Omental fat pad (tissue), 3 donors: ENCODE measurements at regions not wholly inside any gene's neighbourhood (a gene's known extent, or its start where the extent isn't known, plus 50 kb on each side); places are given as distances from the start of the nearest gene placed in this dataset.

Experiments used
- ATAC-seq: fragments of 150-250 bp; one replicate; pipeline ENCODE4 v1.9.1; 2016; ENCODE audit warnings: mild to moderate bottlenecking, moderate library complexity; ENCODE audit not compliant: low FRiP score
- DNase-seq: peaks from one replicate; pipeline ENCODE4 v3.0.0-alpha.2; 2019; ENCODE audit warnings: low spot score
- CTCF ChIP-seq, 3 donors: fragments of 450-650 bp; IDR thresholded peaks; one replicate each; pipeline ENCODE4 v1.5.1; 2016 to 2017; ENCODE audit warnings: antibody characterized with exemption in 3 of 3, mild to moderate bottlenecking in 3 of 3, moderate library complexity in 2 of 3

- no peak for TF ChIP-seq CTCF (IDR thresholded peaks at IDR 0.05)
- ATAC-seq: no peak
- no peak for DNase-seq
These were observed 67.4 kb upstream of the EPCAM start for GRCh38 chr2:47301731-47302130.

- ATAC-seq (no peak), DNase-seq (no peak)
- TF ChIP-seq CTCF (IDR thresholded peaks at IDR 0.05): no peak
These were observed 67.9 kb upstream of the EPCAM start for GRCh38 chr2:47301277-47301618.

DNA sequence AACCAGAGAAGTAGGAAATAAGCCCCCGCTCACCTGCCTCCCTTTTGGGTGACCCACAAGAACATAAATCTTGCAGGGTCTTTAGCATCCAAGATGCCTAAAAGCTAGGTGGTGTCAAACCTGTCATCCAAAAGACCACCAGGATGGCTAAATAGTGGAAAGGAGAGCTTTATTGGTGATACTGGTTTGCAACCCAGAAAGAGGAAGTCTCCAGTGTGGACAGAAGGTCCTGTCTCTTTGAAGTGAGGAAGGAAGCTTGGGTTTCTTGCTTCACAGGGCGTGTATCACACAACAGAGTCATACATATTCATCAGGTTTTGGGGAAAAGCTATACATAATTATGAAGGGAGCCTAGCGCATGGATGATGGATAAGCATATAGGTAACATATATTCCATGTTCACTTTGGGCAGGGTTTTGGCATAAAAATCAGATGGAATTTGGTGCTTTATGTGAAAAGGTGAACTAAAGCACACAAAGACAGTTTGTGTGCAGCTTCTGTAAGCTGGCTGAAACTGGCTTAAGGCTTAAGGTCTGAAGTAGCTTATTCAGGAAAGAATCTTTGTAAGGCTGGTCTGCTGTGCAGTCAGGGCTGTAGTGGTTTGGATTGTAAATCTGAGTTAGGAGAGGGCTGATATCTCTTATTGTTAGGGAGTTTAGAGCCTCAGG is 68.4 kb upstream of the EPCAM start:
- DNase-seq (no peak), ATAC-seq (no peak)
- TF ChIP-seq CTCF (IDR thresholded peaks at IDR 0.05): no peak

DNA sequence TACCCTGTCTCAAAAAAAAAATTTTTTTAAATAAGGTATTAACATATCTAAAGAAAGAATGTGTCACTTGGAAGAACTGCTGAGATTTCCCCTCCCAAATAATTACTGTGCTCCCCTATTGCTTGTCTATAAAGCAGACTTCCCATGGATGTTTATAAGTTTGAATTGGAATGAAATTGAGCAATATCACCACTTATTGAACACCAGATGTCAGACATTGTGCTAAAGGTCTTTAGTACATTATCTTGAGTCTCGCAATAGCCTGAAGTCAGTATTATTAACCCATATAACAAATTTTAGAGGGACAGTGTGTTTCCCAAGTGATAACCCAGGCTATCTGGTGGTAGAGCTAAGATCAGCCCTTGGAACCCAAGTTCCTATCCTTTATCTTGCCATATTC is 69.0 kb upstream of the EPCAM start:
- ATAC-seq: no peak
- no peak for DNase-seq
- no peak for TF ChIP-seq CTCF (IDR thresholded peaks at IDR 0.05)

DNA sequence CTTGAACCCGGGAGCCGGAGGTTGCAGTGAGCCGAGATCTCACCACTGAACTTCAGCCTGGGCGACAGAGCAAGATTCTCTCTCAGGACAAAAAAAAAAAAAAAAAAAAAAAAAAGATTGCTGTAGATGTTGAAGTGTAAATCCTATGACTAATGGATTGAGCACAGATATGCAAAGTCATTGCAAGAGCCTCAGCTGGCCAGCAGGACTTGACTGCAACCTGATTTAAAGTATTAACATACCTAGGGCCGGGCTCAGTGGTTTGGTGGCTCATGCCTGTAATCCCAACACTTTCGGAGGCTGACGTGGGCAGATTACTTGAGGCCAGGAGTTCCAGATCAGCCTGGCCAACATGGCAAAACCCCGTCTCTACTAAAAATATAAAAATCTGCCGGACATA is 69.6 kb upstream of the EPCAM start:
- TF ChIP-seq CTCF (IDR thresholded peaks at IDR 0.05): no peak
- no peak for ATAC-seq
- no peak for DNase-seq

DNA sequence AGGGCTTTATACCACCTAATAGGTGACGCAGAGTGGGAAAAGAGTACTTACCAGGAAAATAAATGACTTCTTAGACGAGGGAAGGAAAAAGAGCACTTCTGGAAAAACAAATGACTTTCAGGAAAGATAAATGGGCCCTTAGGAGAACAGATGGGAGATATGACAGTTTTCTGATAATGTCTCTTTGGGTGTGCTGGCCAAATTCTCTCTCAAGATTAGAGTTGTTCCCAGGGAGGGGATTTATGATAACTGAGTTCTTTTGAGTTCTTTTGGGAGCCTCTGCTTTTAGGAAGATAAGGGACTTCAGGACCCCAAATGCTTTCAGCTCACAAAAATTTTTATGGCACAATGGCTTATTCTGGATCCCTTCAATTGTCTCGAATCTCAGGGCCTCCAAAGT is 70.3 kb upstream of the EPCAM start:
- DNase-seq: no peak
- ATAC-seq: no peak
- no peak for TF ChIP-seq CTCF (IDR thresholded peaks at IDR 0.05)

DNA sequence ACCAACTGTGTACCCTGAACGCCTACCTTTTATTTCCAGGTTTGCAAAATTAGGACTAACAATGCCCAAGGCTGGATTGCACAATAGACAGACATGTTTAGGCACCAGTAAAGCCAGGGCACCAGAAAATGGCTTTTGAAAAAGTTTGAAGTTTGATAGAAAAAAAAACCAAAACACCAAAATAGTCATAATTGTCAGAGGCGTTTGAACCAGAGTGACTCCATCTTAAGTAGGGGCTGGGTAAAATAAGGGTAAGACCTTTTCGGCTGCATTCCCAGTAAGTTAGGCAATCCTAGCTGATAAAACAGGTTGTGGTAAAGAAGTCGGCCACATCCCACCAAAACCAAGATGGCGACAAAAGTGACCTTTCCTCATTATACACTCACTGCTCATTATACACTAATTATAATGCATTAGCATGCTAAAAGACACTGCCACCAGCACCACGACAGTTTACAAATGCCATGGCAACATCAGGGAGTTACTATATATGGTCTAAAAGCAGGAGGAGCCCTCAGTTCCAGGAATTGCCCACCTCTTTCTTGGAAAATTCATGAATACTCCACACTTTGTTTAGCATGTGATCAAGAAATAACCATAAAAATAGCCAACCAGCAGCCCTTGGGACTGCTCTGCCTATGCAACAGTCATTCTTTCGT is 71.2 kb upstream of the EPCAM start:
- ATAC-seq: no peak
- no peak for DNase-seq
- no peak for TF ChIP-seq CTCF (IDR thresholded peaks at IDR 0.05)
